NCI-H82 treated with DMSO at 0.1 percent for 48 hours (cell line): ENCODE measurements at regions not wholly inside any gene's neighbourhood (a gene's known extent, or its start where the extent isn't known, plus 50 kb on each side); places are given as distances from the start of the nearest gene placed in this dataset.
"Not testable (repeated sequence)": the region's sequence is repeated elsewhere in the genome, so short reads cannot be mapped to it uniquely, and the experiment has no call there.

Experiments used
- DNase-seq: peaks from one replicate; lab custom pipeline; 2025; ENCODE audit not compliant: unreplicated experiment; lab: John Stamatoyannopoulos, UW

GRCh38 chr4:177175473-177175872 is 134.2 kb upstream of the NEIL3 start:
- no peak for DNase-seq

DNA sequence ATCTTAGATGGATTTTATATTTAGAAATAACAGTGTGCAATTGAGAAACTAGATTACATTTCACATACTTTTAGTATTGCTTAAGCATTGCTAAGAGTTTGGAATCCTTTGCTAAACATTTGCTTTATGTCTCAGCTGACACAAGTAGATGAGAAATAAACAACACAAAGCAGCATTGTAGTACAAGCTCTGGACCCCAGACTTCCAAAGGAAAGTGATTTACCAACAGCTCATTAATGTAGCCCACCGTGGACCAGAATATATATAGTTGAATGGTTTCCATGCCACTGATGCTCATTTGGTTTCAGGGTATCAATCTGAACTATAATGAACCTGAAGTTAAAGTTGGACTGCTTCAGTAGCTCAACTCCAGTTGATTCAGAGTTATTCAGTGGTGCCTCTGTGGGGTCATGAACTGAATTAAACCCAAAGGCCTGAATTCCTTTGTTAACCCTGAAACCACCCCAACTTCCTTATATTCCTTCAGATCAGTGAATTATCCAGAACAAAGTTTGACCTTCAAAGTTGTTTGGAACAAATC is 132.1 kb upstream of the NEIL3 start:
- no peak for DNase-seq

DNA sequence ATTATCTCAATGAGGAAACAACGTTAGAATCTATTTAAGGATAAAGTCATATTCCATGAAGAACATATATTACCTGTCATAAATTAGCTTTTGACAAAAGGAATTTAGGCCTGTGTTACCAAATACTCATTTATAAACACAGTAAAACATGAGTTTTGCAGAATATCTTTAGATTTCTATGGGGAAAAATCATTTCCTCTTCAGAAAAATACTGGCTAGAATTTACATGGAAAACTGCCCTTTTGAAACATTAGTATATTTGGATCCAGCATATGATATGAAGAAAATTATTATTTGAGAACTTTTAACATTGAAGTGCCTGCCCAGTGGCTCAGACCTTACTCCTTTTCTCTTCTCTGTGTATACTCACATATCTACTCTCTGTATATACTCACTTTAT is 131.4 kb upstream of the NEIL3 start:
- no peak for DNase-seq

DNA sequence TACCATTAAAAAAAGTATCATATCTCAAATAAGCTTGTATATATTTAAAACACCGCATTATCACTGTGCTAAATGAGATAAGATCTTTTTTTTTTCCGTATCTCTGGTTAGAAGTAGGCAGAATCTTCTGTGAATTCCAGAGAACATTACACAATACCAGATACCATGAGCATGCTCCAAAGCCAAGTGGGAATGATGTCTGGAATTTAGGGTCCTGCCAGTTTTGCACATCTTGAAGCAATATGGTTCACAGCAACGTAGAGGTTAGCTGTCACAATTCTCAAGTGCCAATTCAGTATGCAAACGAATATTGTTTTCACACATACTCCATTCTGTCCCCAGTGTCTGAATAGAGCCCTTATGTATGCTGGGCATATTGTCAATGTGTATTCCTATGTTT is 127.5 kb upstream of the NEIL3 start:
- no peak for DNase-seq

GRCh38 chr4:177182728-177183127 is 126.9 kb upstream of the NEIL3 start:
- DNase-seq: no peak

- DNase-seq: no peak
Observed at GRCh38 chr4:177185151-177185550, 124.5 kb upstream of the NEIL3 start.

DNA sequence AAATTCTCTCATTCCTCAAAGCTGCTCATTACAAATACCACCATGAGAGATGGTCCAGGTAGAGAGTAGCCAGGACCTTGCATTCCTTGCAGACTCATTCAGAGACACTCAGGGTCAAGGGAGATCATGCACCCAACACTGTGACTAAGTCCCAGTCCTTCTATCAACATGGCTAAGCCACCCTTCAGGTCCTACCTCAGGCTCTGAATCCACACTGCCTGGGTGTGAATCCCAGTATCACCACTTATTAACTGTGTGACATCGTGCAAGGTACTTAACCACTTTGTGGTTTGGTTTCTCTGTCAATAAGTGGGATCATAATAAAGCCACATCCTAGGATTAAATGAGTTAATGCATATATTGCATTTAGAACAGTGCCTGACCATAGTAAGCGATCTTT is 124.1 kb upstream of the NEIL3 start:
- no peak for DNase-seq

DNA sequence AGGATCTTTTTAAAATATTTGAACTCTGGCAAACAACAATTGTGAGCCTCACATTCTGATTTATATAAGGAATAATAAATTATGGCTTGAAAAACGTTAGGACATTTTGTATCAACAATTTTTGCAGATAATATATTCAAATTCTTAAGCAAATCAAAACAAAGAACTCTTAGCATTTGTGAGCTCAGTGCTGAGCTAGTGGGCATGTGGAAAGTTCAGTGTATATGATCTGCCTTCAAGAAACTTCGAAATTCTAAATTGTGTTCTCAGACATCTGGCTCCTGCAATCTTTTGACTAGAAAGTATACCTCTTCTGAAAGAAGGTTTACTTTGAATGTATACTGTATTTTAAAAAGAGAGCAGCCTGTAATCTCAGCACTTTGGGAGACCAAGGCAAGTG is 122.3 kb upstream of the NEIL3 start:
- no peak for DNase-seq

- DNase-seq: no peak
Observed at GRCh38 chr4:177190995-177191580, 118.6 kb upstream of the NEIL3 start.

- DNase-seq: no peak
Observed at GRCh38 chr4:177191586-177191985, 118.1 kb upstream of the NEIL3 start.

DNA sequence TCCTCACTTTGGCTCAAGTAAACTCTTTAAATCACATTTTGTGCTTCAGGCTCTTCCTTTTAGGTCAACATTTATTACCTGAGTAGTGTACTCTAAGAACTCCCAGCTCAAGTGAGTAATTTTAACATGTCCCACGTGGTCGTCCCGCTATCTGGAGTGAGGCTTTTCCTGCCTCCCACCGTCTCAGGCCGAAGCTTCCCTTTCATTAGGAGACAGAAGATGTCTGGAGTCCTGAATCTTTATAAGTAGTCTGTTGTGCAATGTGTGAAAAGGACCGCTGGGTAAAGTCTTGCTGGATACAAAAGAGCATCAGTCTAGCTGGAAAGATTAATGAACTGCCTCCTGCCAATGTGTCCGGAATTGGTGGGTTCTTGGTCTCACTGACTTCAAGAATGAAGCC is 117.7 kb upstream of the NEIL3 start:
- no peak for DNase-seq

- not testable (repeated sequence) for DNase-seq
Observed at GRCh38 chr4:177193024-177193715, 116.5 kb upstream of the NEIL3 start.

- no peak for DNase-seq
Observed at GRCh38 chr4:177194906-177195305, 114.8 kb upstream of the NEIL3 start.

DNA sequence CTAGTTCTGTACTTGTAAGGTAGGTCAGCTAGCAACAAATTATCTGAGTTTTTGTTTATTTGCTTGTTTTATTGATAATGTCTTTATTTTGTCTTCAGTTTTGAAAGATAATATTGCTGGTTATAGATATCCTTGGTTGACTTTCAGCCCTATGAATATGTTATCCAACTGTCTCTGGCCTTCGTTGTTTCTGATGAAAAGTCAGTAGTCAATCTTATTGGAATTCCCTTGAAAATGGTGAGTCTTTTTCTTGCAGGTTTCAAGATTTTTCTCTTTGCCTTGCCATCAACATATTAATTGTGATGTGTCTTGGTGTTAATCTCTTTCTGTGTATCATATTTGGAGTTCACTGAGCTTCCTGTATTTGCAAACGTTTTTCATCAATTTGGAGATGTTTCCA is 113.1 kb upstream of the NEIL3 start:
- DNase-seq: no peak

- no peak for DNase-seq
Observed at GRCh38 chr4:177201614-177202013, 108.1 kb upstream of the NEIL3 start.

DNA sequence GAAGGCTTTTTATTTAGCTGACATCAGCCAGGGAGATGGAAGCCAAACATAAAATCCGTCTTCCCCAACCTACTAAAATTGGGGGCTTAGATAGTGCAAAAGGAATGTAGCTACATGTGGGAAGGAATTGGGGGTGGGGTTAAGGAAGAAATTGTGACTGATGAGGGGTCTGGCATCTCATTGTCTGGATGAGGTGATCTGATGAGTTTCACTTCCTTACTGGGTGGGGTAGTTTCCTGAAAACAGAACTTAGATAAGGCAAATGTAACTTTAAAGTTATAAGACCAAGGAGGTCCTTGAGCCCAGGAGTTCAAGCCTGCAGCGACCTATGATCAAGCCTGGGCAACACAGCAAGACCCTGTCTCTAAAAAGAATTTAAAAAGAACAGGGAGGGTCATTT is 105.5 kb upstream of the NEIL3 start:
- no peak for DNase-seq

- DNase-seq: no peak
Observed at GRCh38 chr4:177214935-177215334, 94.7 kb upstream of the NEIL3 start.

DNA sequence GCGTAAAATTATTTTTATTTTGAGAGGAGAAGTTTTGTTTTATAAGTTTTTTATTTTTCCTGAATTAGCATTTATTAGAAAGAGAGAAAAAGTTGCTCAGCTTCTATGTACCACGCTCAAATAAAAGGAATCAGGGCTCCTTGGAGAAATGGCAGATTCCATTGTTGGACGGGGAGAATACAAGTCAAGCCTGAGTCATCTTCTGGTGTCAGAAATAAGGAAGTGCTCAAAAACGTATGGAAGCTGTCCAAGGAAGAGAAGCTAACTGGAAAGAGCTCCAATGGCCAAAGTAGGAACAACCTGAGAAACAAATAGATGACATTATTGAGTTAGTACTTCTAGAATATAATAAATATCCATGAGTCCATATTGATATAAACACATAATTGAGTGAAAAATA is 89.3 kb upstream of the NEIL3 start:
- no peak for DNase-seq

GRCh38 chr4:177222781-177223180 is 86.9 kb upstream of the NEIL3 start:
- no peak for DNase-seq

- DNase-seq: no peak
Observed at GRCh38 chr4:177225605-177226004, 84.1 kb upstream of the NEIL3 start.

GRCh38 chr4:177227636-177228035 is 82.0 kb upstream of the NEIL3 start:
- DNase-seq: no peak

DNA sequence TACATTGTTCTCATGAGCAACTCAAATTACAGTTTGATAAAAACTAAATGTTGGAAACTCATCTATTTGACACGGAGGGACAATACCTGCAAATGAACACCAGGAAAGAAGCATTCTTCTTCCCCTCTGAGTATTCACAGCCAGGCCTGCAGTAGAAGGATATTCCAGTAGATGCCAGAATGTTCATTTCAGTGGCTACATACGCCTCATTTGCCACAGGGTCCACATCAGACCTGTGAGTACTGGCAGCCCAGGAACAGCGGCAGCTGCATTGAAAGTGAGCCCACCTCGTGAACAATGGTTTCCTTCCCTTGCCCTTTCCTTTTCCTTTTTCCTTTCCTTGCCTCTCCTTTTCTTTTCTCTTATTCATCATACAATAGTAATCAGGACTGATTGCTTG is 81.1 kb upstream of the NEIL3 start:
- DNase-seq: no peak

GRCh38 chr4:177229331-177229730 is 80.3 kb upstream of the NEIL3 start:
- no peak for DNase-seq
